GM23338 (cell line): ENCODE measurements at regions not wholly inside any gene's neighbourhood (a gene's known extent, or its start where the extent isn't known, plus 50 kb on each side); places are given as distances from the start of the nearest gene placed in this dataset.

Source experiments
- ATAC-seq: fragments of 200-7000 bp; cut with Tn5 transposase; 3 replicates; pipeline ENCODE4 v1.9.1; 2020
- DNase-seq: peaks from one replicate; pipeline ENCODE4 v3.0.0-alpha.2; 2015; ENCODE audit warnings: low spot score
- H2AFZ ChIP-seq: fragments of 200-600 bp; sonication (generic); 2 replicates; pipeline ENCODE4 v1.8.0; 2016; ENCODE audit warnings: antibody characterized with exemption, mild to moderate bottlenecking, moderate library complexity
- H3F3A ChIP-seq: fragments of 200-600 bp; sonication (generic); replicated peaks from 2 replicates; pipeline ENCODE4 v1.8.0; 2017; ENCODE audit warnings: antibody characterized with exemption, mixed run types, low read depth
- H3K27ac ChIP-seq: fragments of 200-600 bp; sonication (generic); 2 replicates; pipeline ENCODE4 v1.6.1; 2016; ENCODE audit warnings: low read depth
- H3K27me3 ChIP-seq: fragments of 200-600 bp; sonication (generic); 2 replicates; pipeline ENCODE4 v1.8.0; 2016; ENCODE audit warnings: mild to moderate bottlenecking, mixed run types, moderate library complexity; ENCODE audit not compliant: insufficient read depth
- H3K36me3 ChIP-seq: fragments of 200-600 bp; sonication (generic); 2 replicates; pipeline ENCODE4 v1.8.0; 2016; ENCODE audit warnings: mild to moderate bottlenecking; ENCODE audit not compliant: insufficient read depth
- H3K4me1 ChIP-seq: fragments of 200-600 bp; sonication (generic); 2 replicates; pipeline ENCODE4 v1.8.0; 2016; ENCODE audit warnings: mild to moderate bottlenecking, moderate library complexity; ENCODE audit not compliant: insufficient read depth
- H3K4me2 ChIP-seq: fragments of 200-600 bp; sonication (generic); 2 replicates; pipeline ENCODE4 v1.7.1; 2017; ENCODE audit warnings: mixed run types
- H3K4me3 ChIP-seq: fragments of 200-600 bp; sonication (generic); 2 replicates; pipeline ENCODE4 v1.6.1; 2016; ENCODE audit warnings: mixed run types
- H3K79me2 ChIP-seq: fragments of 200-600 bp; sonication (generic); replicated peaks from 2 replicates; pipeline ENCODE4 v1.8.0; 2017; ENCODE audit warnings: mild to moderate bottlenecking; ENCODE audit not compliant: insufficient read depth
- H3K9me2 ChIP-seq: fragments of 200-600 bp; sonication (generic); 2 replicates; pipeline ENCODE4 v1.8.0; 2017; ENCODE audit not compliant: insufficient read depth
- H4K20me1 ChIP-seq: fragments of 200-600 bp; sonication (generic); replicated peaks from 2 replicates; pipeline ENCODE4 v1.8.0; 2017; ENCODE audit warnings: mild to moderate bottlenecking; ENCODE audit not compliant: insufficient read depth
- H3K27ac Mint-ChIP-seq: 2 replicates; pipeline ENCODE4 v1.8.0; 2020; ENCODE audit warnings: inconsistent platforms, mild to moderate bottlenecking, moderate library complexity, mixed read lengths
- H3K27me3 Mint-ChIP-seq: 3 replicates; pipeline ENCODE4 v1.8.0; 2022; ENCODE audit warnings: low read depth, mild to moderate bottlenecking, moderate library complexity, mixed read lengths, inconsistent platforms; ENCODE audit not compliant: insufficient read depth, poor library complexity
- H3K36me3 Mint-ChIP-seq: 3 replicates; pipeline ENCODE4 v1.8.0; 2021; ENCODE audit warnings: low read depth, mild to moderate bottlenecking, inconsistent platforms, moderate library complexity, mixed read lengths
- H3K4me1 Mint-ChIP-seq: 3 replicates; pipeline ENCODE4 v1.8.0; 2020; ENCODE audit warnings: mild to moderate bottlenecking, inconsistent platforms, mixed read lengths
- H3K4me3 Mint-ChIP-seq: 3 replicates; pipeline ENCODE4 v1.8.0; 2021; ENCODE audit warnings: moderate library complexity, mild to moderate bottlenecking, inconsistent platforms, mixed read lengths
- H3K9me3 Mint-ChIP-seq: 3 replicates; pipeline ENCODE4 v1.8.0; 2020; ENCODE audit warnings: moderate library complexity, mild to moderate bottlenecking, inconsistent platforms, mixed read lengths
- CREB1 ChIP-seq: fragments of 250-450 bp; sonication (Bioruptor Pico); IDR thresholded peaks from 2 replicates; pipeline ENCODE4 v1.5.0; 2020; ENCODE audit warnings: low read depth, mild to moderate bottlenecking, moderate library complexity
- CTCF ChIP-seq, 2 experiments: fragments of 200-600 bp in 1 of 2; sonication (generic) in 1 of 2; conservative IDR thresholded peaks; 2 replicates each; pipeline versions ENCODE4 v1.5.1 to v1.6.1; 2016 to 2017; ENCODE audit warnings: antibody characterized with exemption in 2 of 2, low read depth in 2 of 2, mild to moderate bottlenecking in 2 of 2, moderate library complexity in 1 of 2
- EZH2phosphoT487 ChIP-seq: fragments of 200-600 bp; sonication (generic); IDR thresholded peaks from one replicate; pipeline ENCODE4 v1.8.1; 2018; ENCODE audit warnings: antibody characterized with exemption; ENCODE audit not compliant: unreplicated experiment
- JUNB ChIP-seq: IDR thresholded peaks from one replicate; pipeline ENCODE4 v1.6.1; 2016; ENCODE audit warnings: antibody characterized with exemption; ENCODE audit not compliant: unreplicated experiment
- NANOG ChIP-seq: IDR thresholded peaks from 2 replicates; pipeline ENCODE4 v1.6.1; 2016; ENCODE audit warnings: antibody characterized with exemption, borderline replicate concordance
- POLR2AphosphoS5 ChIP-seq: IDR thresholded peaks from 2 replicates; pipeline ENCODE4 v1.6.1; 2016; ENCODE audit warnings: antibody characterized with exemption, low read depth
- REST ChIP-seq: IDR thresholded peaks from one replicate; pipeline ENCODE4 v1.6.1; 2018; ENCODE audit warnings: antibody characterized with exemption; ENCODE audit not compliant: unreplicated experiment
- STAT1 ChIP-seq: IDR thresholded peaks from one replicate; pipeline ENCODE4 v1.6.1; 2016; ENCODE audit warnings: antibody characterized with exemption; ENCODE audit not compliant: unreplicated experiment
- ZNF331 ChIP-seq: fragments of 250-450 bp; sonication (Bioruptor Pico); IDR thresholded peaks from 2 replicates; pipeline ENCODE4 v1.5.0; 2020; ENCODE audit warnings: low read depth, mild to moderate bottlenecking, moderate library complexity
- ZNF462 ChIP-seq: fragments of 250-450 bp; sonication (Bioruptor Pico); IDR thresholded peaks from 2 replicates; pipeline ENCODE4 v1.5.0; 2020; ENCODE audit warnings: mild to moderate bottlenecking, moderate library complexity

- TF ChIP-seq CREB1 = no peak
These were observed 519.6 kb upstream of the TENM4 start (continued) for GRCh38 chr11:79960461-79960860.

GRCh38 chr11:79959318-79959717, 518.5 kb upstream of the TENM4 start:
- Mint-ChIP-seq H3K27ac (no peak overlapping the region), H3K9me3 (peaks cover 21% of the 10 kb centered on the region), H3K36me3 (peaks cover 17% of the 10 kb centered on the region; the same call in 1 of the 3 replicates), H3K4me3 (no peak overlapping the region), H3K27me3 (no peaks in the 10 kb centered on the region), H3K4me1 (peaks cover 4% of the 10 kb centered on the region; the same call in 1 of the 3 replicates)
- H3K36me3 ChIP-seq = no peaks in the 10 kb centered on the region; the same call in 1 of the 2 replicates
- ATAC-seq (no peak), DNase-seq (no peak)
- TF ChIP-seq EZH2phosphoT487 (no peak), ZNF462 (CRISPR knock-in tag) (no peak), STAT1 (no peak), ZNF331 (no peak), CREB1 (no peak), CTCF (conservative IDR thresholded peaks at IDR 0.05; ENCODE audit: low read depth in 2 of 2) (no peak), REST (no peak), NANOG (no peak), JUNB (no peak), POLR2AphosphoS5 (no peak)
- H4K20me1 ChIP-seq = no peaks in the 10 kb centered on the region
- H3K9me2 ChIP-seq = peaks cover 6% of the 10 kb centered on the region; the same call in 1 of the 2 replicates
- H3K27me3 ChIP-seq = no peaks in the 10 kb centered on the region
- H3K27ac ChIP-seq = no peak overlapping the region
- no peaks in the 10 kb centered on the region for H3K4me1 ChIP-seq
- no peak overlapping the region for H3K4me3 ChIP-seq
- no peaks in the 10 kb centered on the region for H3K79me2 ChIP-seq
- H3K4me2 ChIP-seq = no peak overlapping the region
- H3F3A ChIP-seq = no peaks in the 10 kb centered on the region
- H2AFZ ChIP-seq = no peak overlapping the region
